Activated CD4-positive, CD25-positive, alpha-beta regulatory T cell treated with anti-CD3 and anti-CD28 coated beads, Interleukin-2, amount 50 U/mL, for 24 hours (primary cell): ENCODE measurements at regions not wholly inside any gene's neighbourhood (a gene's known extent, or its start where the extent isn't known, plus 50 kb on each side); places are given as distances from the start of the nearest gene placed in this dataset.

Experiments
- ATAC-seq, 2 donors: fragments of 150-1000 bp; cut with Tn5 transposase; one replicate each; pipeline ENCODE4 v1.10.0; 2021; ENCODE audit warnings: mild to moderate bottlenecking in 1 of 2, moderate library complexity in 1 of 2

- no peak for ATAC-seq
These were observed 141.1 kb upstream of the MGMT start for GRCh38 chr10:129325893-129326292.

GRCh38 chr10:129328546-129328945 lies 138.5 kb upstream of the MGMT start:
- ATAC-seq = no peak

GRCh38 chr10:129329385-129330055 lies 137.5 kb upstream of the MGMT start:
- ATAC-seq = no peak

DNA sequence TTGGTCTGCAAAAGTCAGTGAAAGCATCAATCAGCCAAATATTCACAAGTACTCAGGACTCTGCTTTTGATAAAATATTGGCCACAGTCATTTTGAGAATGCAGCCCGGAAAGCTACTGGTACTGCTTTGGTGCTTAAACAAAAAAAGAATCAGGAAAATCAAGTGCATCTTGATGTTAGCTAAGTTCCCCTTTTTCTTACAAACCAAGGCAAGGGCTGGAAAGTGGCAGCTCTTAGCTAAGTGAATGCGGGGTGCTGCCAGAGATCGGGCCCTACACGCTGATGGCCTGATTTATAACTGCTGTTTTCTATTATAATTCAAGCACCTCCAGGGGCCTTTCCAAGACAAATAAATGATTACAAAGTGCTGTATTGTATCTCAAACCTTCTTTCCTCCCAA lies 136.8 kb upstream of the MGMT start:
- ATAC-seq = no peak

DNA sequence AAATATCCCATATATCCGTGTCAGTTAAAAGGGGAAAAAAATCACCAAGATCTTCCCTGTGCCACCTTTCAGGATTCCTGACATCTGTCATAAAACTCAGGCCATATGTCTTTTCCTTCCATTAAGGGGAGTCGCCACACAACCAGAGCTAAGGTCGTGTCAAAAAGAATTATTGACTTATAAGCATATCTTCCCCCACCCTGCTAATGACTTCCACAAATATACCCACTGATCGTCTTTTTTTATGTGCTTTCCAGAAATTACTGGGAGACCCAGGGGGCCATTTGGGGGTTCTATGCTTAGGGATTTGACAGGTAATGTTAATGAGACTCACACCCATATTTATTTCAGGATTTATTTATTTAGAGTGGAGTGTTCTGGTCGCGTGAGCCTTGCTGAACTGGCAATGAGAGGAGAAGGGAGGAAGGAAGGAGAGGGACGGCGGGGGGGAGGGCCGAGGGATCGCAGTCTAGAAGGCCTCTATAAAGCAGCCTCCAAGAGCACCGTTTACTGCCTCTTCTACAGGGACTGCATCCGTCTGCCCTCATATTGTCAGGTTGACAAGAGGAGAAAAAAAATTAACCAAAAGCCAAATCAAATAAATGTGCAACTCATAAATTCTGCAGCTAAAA lies 135.7 kb upstream of the MGMT start:
- ATAC-seq = no peak

DNA sequence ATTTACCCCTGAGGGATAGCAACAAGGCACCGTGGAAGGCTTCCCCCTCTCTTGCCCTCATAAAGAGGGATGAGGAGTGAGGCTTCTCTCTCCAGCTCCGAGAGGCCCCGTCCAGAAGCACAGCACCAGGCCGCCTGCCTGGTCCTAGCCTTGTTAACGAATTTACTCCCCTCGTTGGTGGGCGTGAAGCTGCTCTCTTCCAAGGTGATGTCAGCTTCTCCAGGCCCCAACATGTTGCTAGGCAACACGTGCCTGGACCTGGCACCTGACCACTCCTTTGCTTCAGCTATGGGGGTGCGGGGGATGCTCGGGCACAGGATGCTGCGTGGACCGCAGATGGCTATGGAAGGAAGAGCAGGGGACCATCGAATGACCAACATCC lies 135.2 kb upstream of the MGMT start:
- ATAC-seq = no peak

GRCh38 chr10:129332476-129332875 lies 134.6 kb upstream of the MGMT start:
- no peak for ATAC-seq

DNA sequence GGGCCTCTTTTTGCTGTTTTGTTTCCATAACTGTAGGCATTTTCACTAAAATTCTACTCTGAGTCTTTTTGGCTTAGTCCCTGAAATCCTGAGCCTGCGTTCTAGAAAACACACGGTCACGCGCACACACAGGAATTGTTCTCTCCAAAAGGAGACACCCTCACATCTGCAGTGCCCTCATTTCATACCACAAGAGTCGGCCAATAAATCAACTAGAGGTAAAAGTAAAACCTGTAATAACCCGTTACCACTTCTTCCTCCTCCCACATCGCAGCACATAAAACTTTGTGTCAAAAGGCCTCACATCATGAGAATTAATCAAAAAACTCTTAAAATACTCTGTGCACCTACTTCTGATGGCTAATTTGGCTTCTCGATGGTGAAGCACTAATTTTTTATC lies 133.3 kb upstream of the MGMT start:
- no peak for ATAC-seq

- no peak for ATAC-seq
These were observed 132.8 kb upstream of the MGMT start for GRCh38 chr10:129334266-129334665.

DNA sequence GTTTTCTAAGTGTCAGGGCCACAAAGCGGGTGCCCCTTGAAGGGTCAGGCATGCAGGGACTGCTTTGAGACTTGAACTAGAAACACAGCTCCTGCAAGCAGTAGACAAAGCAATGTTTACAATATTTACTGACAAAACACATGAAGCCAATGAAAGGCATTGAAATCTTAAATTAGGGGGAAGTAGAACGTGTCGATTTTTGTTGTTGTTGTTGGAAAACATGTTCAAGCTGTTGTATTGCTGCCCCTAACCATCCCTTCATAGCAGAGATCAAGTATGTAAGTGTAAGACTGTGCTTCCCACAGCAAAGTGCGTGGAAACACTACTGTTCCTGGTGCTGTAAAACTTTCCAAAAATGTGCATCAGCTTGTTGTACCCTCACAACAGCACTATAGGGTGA lies 131.6 kb upstream of the MGMT start:
- ATAC-seq = no peak

DNA sequence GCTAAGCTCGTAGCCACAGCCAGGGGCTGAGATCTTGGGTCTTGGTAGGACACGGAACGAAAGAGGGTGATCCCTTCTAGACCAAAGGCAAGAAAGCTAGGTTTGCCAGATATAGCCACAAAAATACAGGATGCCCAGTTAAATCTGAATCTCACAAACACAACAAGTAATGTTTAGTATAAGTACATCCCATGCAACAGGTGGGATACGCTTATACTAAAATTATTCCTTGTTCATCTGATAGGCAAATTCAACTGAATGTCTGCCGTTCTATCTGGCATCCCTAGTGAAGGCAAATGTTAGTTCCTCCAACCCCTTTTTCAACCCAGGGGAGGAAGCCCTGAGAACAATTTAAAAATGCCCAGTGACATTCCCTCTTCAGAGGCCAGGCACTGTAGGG lies 131.1 kb upstream of the MGMT start:
- ATAC-seq = no peak

DNA sequence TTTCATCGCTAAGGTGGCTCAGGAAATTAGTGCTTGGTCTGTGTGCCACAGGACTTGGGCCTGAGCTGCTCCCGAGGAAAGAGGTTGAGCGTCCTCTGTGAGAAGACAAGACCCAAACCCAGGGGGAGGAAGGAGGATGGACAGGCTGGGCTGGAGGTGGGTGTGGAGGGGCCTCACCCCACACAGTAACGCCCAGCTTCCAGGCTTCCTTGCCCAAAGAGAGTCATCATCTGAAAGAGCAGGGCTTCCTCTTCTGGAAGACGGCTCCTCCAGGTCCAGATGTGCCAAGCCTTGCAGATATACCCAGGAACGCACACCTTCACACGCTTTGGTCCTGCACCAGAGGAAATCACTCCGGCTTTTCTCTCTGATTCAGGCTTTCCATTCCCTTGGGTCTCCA lies 127.8 kb upstream of the MGMT start:
- ATAC-seq = no peak

- no peak for ATAC-seq
These were observed 127.2 kb upstream of the MGMT start for GRCh38 chr10:129339841-129340240.

- no peak for ATAC-seq
These were observed 126.0 kb upstream of the MGMT start for GRCh38 chr10:129341087-129341486.

DNA sequence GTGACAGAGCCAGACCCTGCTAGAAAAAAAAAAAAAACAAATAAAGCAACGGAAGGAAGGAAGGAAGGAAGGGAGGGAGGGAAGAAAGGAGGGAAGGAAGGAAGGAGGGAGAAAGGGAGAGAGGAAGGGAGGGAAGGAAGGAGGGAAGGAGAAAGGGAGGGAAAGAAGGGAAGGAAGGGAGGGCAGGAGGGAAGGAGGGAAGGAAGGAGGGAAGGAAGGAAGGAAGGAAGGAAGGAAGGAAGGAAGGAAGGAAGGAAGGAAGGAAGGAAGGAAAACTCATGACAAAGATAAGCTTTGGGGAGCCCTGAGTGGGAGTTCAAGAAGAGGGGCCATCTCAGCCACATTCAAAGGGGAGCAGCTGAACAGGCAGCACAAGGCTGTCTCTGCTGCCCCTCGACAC lies 124.7 kb upstream of the MGMT start:
- no peak for ATAC-seq

- ATAC-seq = no peak
These were observed 123.9 kb upstream of the MGMT start for GRCh38 chr10:129343141-129343540.

DNA sequence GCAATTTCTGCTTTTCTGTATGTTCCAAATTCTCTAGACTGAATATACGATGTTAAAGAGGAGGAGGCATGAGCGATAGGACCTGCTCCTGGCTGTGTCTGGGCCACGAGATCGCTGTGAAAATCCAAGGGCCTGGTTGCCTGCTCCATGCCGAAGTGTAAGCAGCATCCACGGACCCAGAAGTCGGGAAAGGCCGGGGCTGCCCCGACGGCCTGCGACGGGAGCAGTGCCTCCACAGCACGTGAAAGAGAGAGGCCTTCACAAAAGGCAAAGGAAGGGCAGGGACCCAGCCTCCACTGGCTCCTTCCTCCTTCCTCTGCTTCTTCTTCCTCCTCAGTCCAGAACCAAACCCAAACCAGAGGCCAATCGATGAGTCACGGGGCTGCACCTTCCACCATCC lies 122.9 kb upstream of the MGMT start:
- no peak for ATAC-seq

- ATAC-seq = no peak
These were observed 122.2 kb upstream of the MGMT start for GRCh38 chr10:129344731-129345355.

GRCh38 chr10:129345763-129346162 lies 121.3 kb upstream of the MGMT start:
- ATAC-seq = no peak

- no peak for ATAC-seq
These were observed 116.4 kb upstream of the MGMT start for GRCh38 chr10:129350690-129351089.

DNA sequence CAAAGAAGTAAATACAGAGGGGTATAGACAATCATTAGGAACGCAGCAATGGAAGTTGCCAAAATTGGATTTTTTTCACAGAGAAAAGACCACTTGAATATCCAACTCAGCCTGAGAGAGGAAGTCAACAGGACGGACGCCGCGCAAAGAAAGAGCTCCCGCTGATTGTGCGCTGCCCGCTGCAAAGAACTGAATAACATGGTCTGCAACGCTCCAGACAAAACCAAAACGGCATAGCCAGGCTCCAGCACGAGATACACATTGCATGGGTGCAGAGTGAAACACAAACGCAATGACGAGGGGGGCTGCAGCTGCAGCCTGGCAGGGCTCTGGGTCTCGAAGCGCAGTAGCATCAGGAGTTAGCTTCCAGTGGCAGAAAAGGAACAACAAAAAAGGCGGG lies 113.9 kb upstream of the MGMT start:
- no peak for ATAC-seq

- ATAC-seq = no peak
These were observed 107.0 kb upstream of the MGMT start for GRCh38 chr10:129360046-129360445.

GRCh38 chr10:129361676-129362376 lies 105.2 kb upstream of the MGMT start:
- no peak for ATAC-seq

DNA sequence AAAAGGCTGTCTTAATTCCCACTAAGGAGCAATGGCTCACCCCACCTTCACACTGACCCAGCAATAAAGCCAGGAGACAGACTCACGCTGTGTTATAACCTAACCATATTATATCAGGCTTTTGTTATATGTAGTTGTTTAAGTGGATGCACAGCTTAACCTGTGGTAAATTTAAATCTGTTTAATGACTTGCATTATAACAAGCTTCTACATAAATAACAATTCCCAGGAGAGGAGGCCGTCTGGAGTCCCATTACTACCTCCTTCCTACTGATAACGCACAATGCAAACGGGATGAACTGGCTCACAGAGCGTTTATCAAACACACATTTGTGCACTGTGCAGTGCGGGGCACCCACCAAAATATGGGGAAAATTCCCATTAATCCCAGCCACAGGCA lies 102.1 kb upstream of the MGMT start:
- no peak for ATAC-seq
